ENCODE measurements at regions not wholly inside any gene's neighbourhood (a gene's known extent, or its start where the extent isn't known, plus 50 kb on each side); places are given as distances from the start of the nearest gene placed in this dataset.
A peak's percentile ranks its signal among the peaks of the same experiment; 100 is the strongest.

- Histone ChIP-seq H4K20me1 (ENCODE audit: insufficient read depth, low read length) (no peaks in the 10 kb centered on the region), H2BK15ac (ENCODE audit: low read depth, low read length) (no peak overlapping the region), H2BK5ac (ENCODE audit: low read depth, low read length, poor library complexity, severe bottlenecking) (no peak overlapping the region), H3K4me1 (ENCODE audit: control insufficient read depth, insufficient read depth, low read length) (no peaks in the 10 kb centered on the region), H2BK20ac (ENCODE audit: low read depth, low read length) (no peak overlapping the region), H3K23ac (ENCODE audit: low read depth, low read length) (no peak overlapping the region), H3K18ac (ENCODE audit: low read depth, low read length) (no peak overlapping the region), H4K8ac (ENCODE audit: low read depth in 2 of 2, low read length in 2 of 2) (no peak overlapping the region), H3K4ac (ENCODE audit: low read depth, low read length) (no peak overlapping the region), H3K4me3 (ENCODE audit: insufficient read depth, low read depth, low read length) (no peak overlapping the region), H3K36me3 (ENCODE audit: control insufficient read depth, insufficient read depth, low read length) (no peaks in the 10 kb centered on the region), H3K9me1 (ENCODE audit: insufficient read depth, low read length) (no peaks in the 10 kb centered on the region), H3K9me3 (ENCODE audit: control insufficient read depth, insufficient read depth, low read length) (no peaks in the 10 kb centered on the region), H2AFZ (replicated peaks; ENCODE audit: low read length, poor library complexity) (no peak overlapping the region), H3K56ac (ENCODE audit: extremely low read depth, insufficient read depth, low read length) (no peak overlapping the region), H3K9ac (ENCODE audit: low read depth, low read length) (no peak overlapping the region), H4K5ac (ENCODE audit: low read depth, low read length) (no peak overlapping the region), H4K91ac (ENCODE audit: insufficient read depth, low read depth, low read length) (no peak overlapping the region), H3K14ac (replicated peaks; ENCODE audit: low read depth, low read length) (no peak overlapping the region), H2BK120ac (ENCODE audit: low read depth, low read length) (no peak overlapping the region), H3K27me3 (ENCODE audit: control insufficient read depth, insufficient read depth, low read length) (no peaks in the 10 kb centered on the region), H3K79me1 (ENCODE audit: low read depth in 1 of 2, low read length in 2 of 2) (no peaks in the 10 kb centered on the region), H3K4me2 (ENCODE audit: low read depth, low read length) (no peak overlapping the region), H2AK5ac (ENCODE audit: low read depth, low read length) (no peak overlapping the region), H2AK9ac (replicated peaks; ENCODE audit: low read depth, low read length, poor library complexity) (no peak overlapping the region), H3K27ac (ENCODE audit: insufficient read depth, low read length) (no peak overlapping the region)
- TF ChIP-seq MAFK (IDR thresholded peaks at IDR 0.05; ENCODE audit: low read depth, low read length) (no peak), RAD21 (IDR thresholded peaks at IDR 0.05; ENCODE audit: low read length) (peak; percentile 74), BHLHE40 (IDR thresholded peaks at IDR 0.05; ENCODE audit: low read depth, low read length) (no peak), CEBPB (IDR thresholded peaks at IDR 0.05; ENCODE audit: low read depth, low read length) (no peak), CTCF (conservative IDR thresholded peaks at IDR 0.05; ENCODE audit: low read depth, low read length) (peak; percentile 88), SMC3 (IDR thresholded peaks at IDR 0.05; ENCODE audit: low read depth, low read length) (peak; percentile 77), FOS (IDR thresholded peaks at IDR 0.05; ENCODE audit: low read depth, low read length) (no peak), USF2 (IDR thresholded peaks at IDR 0.05; ENCODE audit: low read depth, low read length) (no peak)
- ChIA-PET CTCF (interaction anchor here (0.6 to 1.5 kb wide), 15 partner anchors 8 to 2000 kb away, joined by 3 to 12 read pairs (median 5); no protein-coding TSS in a partner anchor), POLR2A (ENCODE audit: unreplicated experiment) (no interaction called here)
- DNase-seq (peak; percentile 58), ATAC-seq (ENCODE audit: low read depth) (peak; percentile 88)
- dilution Hi-C loops (cut with HindIII; ENCODE audit: low sequenced_read_pairs, unreplicated experiment) = no loop called here
- in situ Hi-C loops (cut with MboI; ENCODE audit: low sequenced_read_pairs) = loop anchor here (25.0 kb wide), 2 partner anchors 104 to 721 kb away; no protein-coding TSS in a partner anchor
- 100% methylated on average over 2 of the region's 7 CpGs; no CpG with 5 or more reads in 1 of the 2 experiments for WGBS, 2 experiments (ENCODE audit: extremely low coverage in 2 of 2, insufficient read length in 1 of 2)
- no TSS peak for BruUV-seq (replicated peaks)
- intact Hi-C loops (cut with micrococcal nuclease) = loop anchor here (1.0 to 10.0 kb wide), 5 partner anchors 373 to 1323 kb away; no protein-coding TSS in a partner anchor
Observed at GRCh38 chr16:52191531-52192134, 355.3 kb downstream of the TOX3 start.

All from IMR-90 (cell line).